SK-N-SH (cell line): ENCODE measurements at regions not wholly inside any gene's neighbourhood (a gene's known extent, or its start where the extent isn't known, plus 50 kb on each side); places are given as distances from the start of the nearest gene placed in this dataset.

Experiments
- CTCF ChIA-PET: fragments of 300-600, 350-600 bp; formaldehyde crosslinking; extraction: SDS; loops from one replicate; lab custom pipeline; 2021; lab: Yijun Ruan, JAX
- POLR2A ChIA-PET: fragments of 350-600 bp; sonication (Branson Sonifier 250); formaldehyde crosslinking; extraction: SDS; loops from one replicate; lab custom pipeline; 2020; ENCODE audit warnings: antibody characterized with exemption, inconsistent platforms; lab: Yijun Ruan, JAX
- DNase-seq: peaks from one replicate; pipeline ENCODE4 v3.0.0; 2012
- H2AFZ ChIP-seq: fragments of 200-600 bp; sonication (generic); 2 replicates; pipeline ENCODE4 v1.8.1; 2016; ENCODE audit warnings: antibody characterized with exemption, mild to moderate bottlenecking, low read depth
- H3F3A ChIP-seq: fragments of 200-600 bp; sonication (generic); replicated peaks from 2 replicates; pipeline ENCODE3; 2016; ENCODE audit warnings: antibody characterized with exemption, mild to moderate bottlenecking; ENCODE audit not compliant: insufficient read depth
- H3K27ac ChIP-seq, 2 experiments: fragments of 200-500 bp in 1 of 2; fragments of 200-600 bp in 1 of 2; sonication (Bioruptor generic) in 1 of 2; sonication (generic), shearing (Covaris generic) in 1 of 2; 2 replicates each; pipeline versions ENCODE4 v1.5.1 to v1.6.1; 2014 to 2016; ENCODE audit warnings: low read depth in 2 of 2, inconsistent platforms in 1 of 2, low read length in 1 of 2, mild to moderate bottlenecking in 1 of 2, mixed read lengths in 1 of 2
- H3K27me3 ChIP-seq: fragments of 200-600 bp; sonication (generic), shearing (Covaris generic); 2 replicates; pipeline ENCODE4 v1.6.1; 2016; ENCODE audit warnings: mixed run types; ENCODE audit not compliant: insufficient read depth
- H3K36me3 ChIP-seq, 2 experiments: fragments of 200-500 bp in 1 of 2; fragments of 200-600 bp in 1 of 2; sonication (Bioruptor generic) in 1 of 2; sonication (generic) in 1 of 2; replicated peaks in 1 of 2; 2 replicates each; pipeline versions ENCODE3 to v1.5.1; 2014 to 2016; ENCODE audit warnings: low read length in 1 of 2, mild to moderate bottlenecking in 1 of 2; ENCODE audit not compliant: insufficient read depth in 2 of 2, control insufficient read depth in 1 of 2
- H3K4me1 ChIP-seq, 2 experiments: fragments of 200-500 bp in 1 of 2; fragments of 200-600 bp in 1 of 2; sonication (Bioruptor generic) in 1 of 2; sonication (generic), shearing (Covaris generic) in 1 of 2; 2 replicates each; pipeline versions ENCODE4 v1.5.1 to v1.6.1; 2014 to 2016; ENCODE audit warnings: low read depth in 1 of 2, low read length in 1 of 2, mixed run types in 1 of 2; ENCODE audit not compliant: insufficient read depth in 2 of 2, control insufficient read depth in 1 of 2
- H3K4me2 ChIP-seq: fragments of 200-600 bp; sonication (generic), shearing (Covaris generic); 2 replicates; pipeline ENCODE4 v1.6.1; 2017; ENCODE audit warnings: mixed run types
- H3K4me3 ChIP-seq, 2 experiments: fragments of 200-500 bp in 1 of 2; fragments of 200-600 bp in 1 of 2; sonication (Bioruptor generic) in 1 of 2; sonication (generic), shearing (Covaris generic) in 1 of 2; 2 replicates each; pipeline versions ENCODE4 v1.5.1 to v1.8.1; 2014 to 2016; ENCODE audit warnings: low read depth in 2 of 2, inconsistent platforms in 1 of 2, low read length in 1 of 2, mild to moderate bottlenecking in 1 of 2, mixed read lengths in 1 of 2, moderate library complexity in 1 of 2
- H3K79me2 ChIP-seq: fragments of 200-600 bp; sonication (generic); 2 replicates; pipeline ENCODE4 v1.8.1; 2017; ENCODE audit warnings: mild to moderate bottlenecking; ENCODE audit not compliant: insufficient read depth
- H3K9ac ChIP-seq: fragments of 200-600 bp; sonication (generic); 2 replicates; pipeline ENCODE4 v1.6.1; 2017; ENCODE audit warnings: mixed run types
- H3K9me2 ChIP-seq: fragments of 200-600 bp; sonication (generic); 2 replicates; pipeline ENCODE4 v1.6.1; 2017; ENCODE audit warnings: mixed run types
- H3K9me3 ChIP-seq: fragments of 200-600 bp; sonication (generic); 2 replicates; pipeline ENCODE4 v1.6.1; 2017; ENCODE audit warnings: mixed run types, mild to moderate bottlenecking, moderate library complexity
- H4K20me1 ChIP-seq: fragments of 200-600 bp; sonication (generic); 2 replicates; pipeline ENCODE4 v1.6.1; 2017; ENCODE audit warnings: mild to moderate bottlenecking, mixed run types; ENCODE audit not compliant: insufficient read depth
- CHD2 ChIP-seq: fragments of 150-350 bp; IDR thresholded peaks from 2 replicates; pipeline ENCODE4 v1.6.1; 2018; ENCODE audit warnings: low read length; ENCODE audit not compliant: partially characterized antibody
- EP300 ChIP-seq, 2 experiments: IDR thresholded peaks; 2 replicates each; pipeline versions ENCODE4 v1.4.0 to v1.6.1; 2012; ENCODE audit warnings: borderline replicate concordance in 1 of 2, low read depth in 1 of 2, low read length in 1 of 2
- FOSL2 ChIP-seq: IDR thresholded peaks from 2 replicates; pipeline ENCODE4 v1.4.0; 2012; ENCODE audit warnings: low read depth, mild to moderate bottlenecking, moderate library complexity, borderline replicate concordance
- FOXJ3 ChIP-seq: sonication (generic); formaldehyde crosslinking; IDR thresholded peaks from 2 replicates; pipeline ENCODE4 v1.5.1; 2020; ENCODE audit warnings: mild to moderate bottlenecking, missing genetic modification reagents
- GABPA ChIP-seq: IDR thresholded peaks from 2 replicates; pipeline ENCODE4 v1.4.0; 2012; ENCODE audit warnings: low read depth, mild to moderate bottlenecking
- GATA2 ChIP-seq: sonication (generic); formaldehyde crosslinking; IDR thresholded peaks from 2 replicates; pipeline ENCODE4 v1.5.0; 2020; ENCODE audit warnings: mild to moderate bottlenecking, missing genetic modification reagents
- JUND ChIP-seq: IDR thresholded peaks from 2 replicates; pipeline ENCODE4 v1.4.0; 2012
- MEF2A ChIP-seq: IDR thresholded peaks from 2 replicates; pipeline ENCODE4 v1.4.0; 2012; ENCODE audit warnings: low read depth, borderline replicate concordance
- NFIC ChIP-seq: IDR thresholded peaks from 2 replicates; pipeline ENCODE4 v1.4.0; 2012; ENCODE audit warnings: borderline replicate concordance
- RCOR1 ChIP-seq: fragments of 150-350 bp; IDR thresholded peaks from 2 replicates; pipeline ENCODE4 v1.6.1; 2017; ENCODE audit warnings: antibody characterized with exemption, low read length
- RFX5 ChIP-seq: IDR thresholded peaks from 2 replicates; pipeline ENCODE4 v1.6.1; 2012; ENCODE audit warnings: mild to moderate bottlenecking, improper control_type of control experiment, low read length
- TAF1 ChIP-seq: IDR thresholded peaks from 2 replicates; pipeline ENCODE4 v1.6.1; 2012; ENCODE audit warnings: low read depth, mild to moderate bottlenecking, low read length, moderate library complexity, borderline replicate concordance
- TCF12 ChIP-seq: IDR thresholded peaks from 2 replicates; pipeline ENCODE4 v1.4.0; 2012
- TEAD4 ChIP-seq: IDR thresholded peaks from 2 replicates; pipeline ENCODE4 v1.4.0; 2012; ENCODE audit warnings: mild to moderate bottlenecking, borderline replicate concordance; ENCODE audit not compliant: insufficient read depth
- WGBS: methylation state at CpG from one replicate; pipeline ENCODE4 v1.1.6; 2017; ENCODE audit warnings: low lambda C conversion rate; 5-methylcytosine and 5-hydroxymethylcytosine counted together
- TF ChIP-seq, protein P1 (sequence below): fragments of 150-350 bp; IDR thresholded peaks from 2 replicates; pipeline ENCODE4 v1.6.1; 2016; ENCODE audit warnings: mild to moderate bottlenecking, low read depth, low read length
- TF ChIP-seq, protein P2 (sequence below): IDR thresholded peaks from 2 replicates; pipeline ENCODE4 v1.6.1; 2012; ENCODE audit warnings: mild to moderate bottlenecking, low read depth, low read length, moderate library complexity
- TF ChIP-seq, protein P3 (sequence below): fragments of 200-600 bp; sonication (generic); IDR thresholded peaks from 2 replicates; pipeline ENCODE4 v1.6.1; 2017; ENCODE audit warnings: antibody characterized with exemption, mild to moderate bottlenecking, moderate library complexity
- TF ChIP-seq, protein P4 (sequence below): IDR thresholded peaks from 2 replicates; pipeline ENCODE4 v1.4.0; 2012; ENCODE audit warnings: low read depth, borderline replicate concordance

DNA sequence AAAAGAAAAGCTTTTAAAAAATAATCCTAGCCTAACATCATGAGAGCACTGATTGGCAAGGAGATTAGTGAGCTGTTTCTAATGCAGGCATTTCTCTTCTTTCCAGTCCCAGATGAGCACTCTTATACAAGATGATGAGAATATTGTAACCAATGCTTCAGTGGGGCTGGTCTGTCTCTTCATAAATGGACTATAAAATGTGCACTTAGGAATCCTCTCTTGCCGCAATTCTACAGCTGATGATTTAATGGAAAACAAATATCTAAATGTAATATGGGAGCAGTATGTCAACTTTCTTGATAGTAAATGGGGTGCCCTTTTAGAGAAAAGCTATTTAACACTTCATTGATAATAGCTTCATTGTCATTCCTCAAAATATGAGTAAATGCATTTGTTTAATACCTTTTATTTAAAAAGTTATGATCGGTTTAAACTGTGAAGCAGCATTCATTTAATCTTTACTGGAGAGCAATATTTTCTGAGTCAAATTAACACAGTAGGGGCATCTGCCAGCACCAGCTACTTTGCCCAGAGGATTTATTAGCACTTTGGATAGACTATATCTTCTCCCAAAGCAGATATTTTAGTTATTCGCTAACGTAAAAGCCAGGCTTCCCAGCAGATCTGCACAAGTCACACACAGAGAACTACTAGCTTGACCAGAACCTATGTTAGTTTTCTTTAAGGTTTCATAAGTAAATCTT is 985.9 kb downstream of the DIPK2A start:
- POLR2A ChIA-PET: no interaction called here
- Histone ChIP-seq H3K4me3 (no peak overlapping the region), H2AFZ (no peak overlapping the region), H3K9me3 (no peaks in the 10 kb centered on the region), H3K9me2 (no peaks in the 10 kb centered on the region), H3K79me2 (no peaks in the 10 kb centered on the region), H4K20me1 (no peaks in the 10 kb centered on the region), H3K4me1 (no peaks in the 10 kb centered on the region)
- TF ChIP-seq CHD2 (no peak), TAF1 (no peak), GATA2 (CRISPR knock-in tag) (no peak), GABPA (no peak), RCOR1 (no peak), TEAD4 (no peak), EP300 (IDR thresholded peaks at IDR 0.05; ENCODE audit: borderline replicate concordance in 1 of 2, low read depth in 1 of 2, low read length in 1 of 2) (no peak), TCF12 (no peak), MEF2A (no peak), JUND (no peak), NFIC (no peak), FOSL2 (no peak)
- TF ChIP-seq, protein P1, sequence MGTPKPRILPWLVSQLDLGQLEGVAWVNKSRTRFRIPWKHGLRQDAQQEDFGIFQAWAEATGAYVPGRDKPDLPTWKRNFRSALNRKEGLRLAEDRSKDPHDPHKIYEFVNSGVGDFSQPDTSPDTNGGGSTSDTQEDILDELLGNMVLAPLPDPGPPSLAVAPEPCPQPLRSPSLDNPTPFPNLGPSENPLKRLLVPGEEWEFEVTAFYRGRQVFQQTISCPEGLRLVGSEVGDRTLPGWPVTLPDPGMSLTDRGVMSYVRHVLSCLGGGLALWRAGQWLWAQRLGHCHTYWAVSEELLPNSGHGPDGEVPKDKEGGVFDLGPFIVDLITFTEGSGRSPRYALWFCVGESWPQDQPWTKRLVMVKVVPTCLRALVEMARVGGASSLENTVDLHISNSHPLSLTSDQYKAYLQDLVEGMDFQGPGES: no peak
- TF ChIP-seq, protein P2, sequence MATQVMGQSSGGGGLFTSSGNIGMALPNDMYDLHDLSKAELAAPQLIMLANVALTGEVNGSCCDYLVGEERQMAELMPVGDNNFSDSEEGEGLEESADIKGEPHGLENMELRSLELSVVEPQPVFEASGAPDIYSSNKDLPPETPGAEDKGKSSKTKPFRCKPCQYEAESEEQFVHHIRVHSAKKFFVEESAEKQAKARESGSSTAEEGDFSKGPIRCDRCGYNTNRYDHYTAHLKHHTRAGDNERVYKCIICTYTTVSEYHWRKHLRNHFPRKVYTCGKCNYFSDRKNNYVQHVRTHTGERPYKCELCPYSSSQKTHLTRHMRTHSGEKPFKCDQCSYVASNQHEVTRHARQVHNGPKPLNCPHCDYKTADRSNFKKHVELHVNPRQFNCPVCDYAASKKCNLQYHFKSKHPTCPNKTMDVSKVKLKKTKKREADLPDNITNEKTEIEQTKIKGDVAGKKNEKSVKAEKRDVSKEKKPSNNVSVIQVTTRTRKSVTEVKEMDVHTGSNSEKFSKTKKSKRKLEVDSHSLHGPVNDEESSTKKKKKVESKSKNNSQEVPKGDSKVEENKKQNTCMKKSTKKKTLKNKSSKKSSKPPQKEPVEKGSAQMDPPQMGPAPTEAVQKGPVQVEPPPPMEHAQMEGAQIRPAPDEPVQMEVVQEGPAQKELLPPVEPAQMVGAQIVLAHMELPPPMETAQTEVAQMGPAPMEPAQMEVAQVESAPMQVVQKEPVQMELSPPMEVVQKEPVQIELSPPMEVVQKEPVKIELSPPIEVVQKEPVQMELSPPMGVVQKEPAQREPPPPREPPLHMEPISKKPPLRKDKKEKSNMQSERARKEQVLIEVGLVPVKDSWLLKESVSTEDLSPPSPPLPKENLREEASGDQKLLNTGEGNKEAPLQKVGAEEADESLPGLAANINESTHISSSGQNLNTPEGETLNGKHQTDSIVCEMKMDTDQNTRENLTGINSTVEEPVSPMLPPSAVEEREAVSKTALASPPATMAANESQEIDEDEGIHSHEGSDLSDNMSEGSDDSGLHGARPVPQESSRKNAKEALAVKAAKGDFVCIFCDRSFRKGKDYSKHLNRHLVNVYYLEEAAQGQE: no peak
- TF ChIP-seq, all 33 proteins: peak for 0
- CTCF ChIA-PET: no interaction called here
- H3F3A ChIP-seq: no peaks in the 10 kb centered on the region
- WGBS: 15% methylated on average over 4 of the region's 4 CpGs
- no peak overlapping the region for H3K27ac ChIP-seq
- H3K27me3 ChIP-seq: no peaks in the 10 kb centered on the region
- DNase-seq: no peak
- no peak overlapping the region for H3K4me2 ChIP-seq
- no peak overlapping the region for H3K9ac ChIP-seq
- no peaks in the 10 kb centered on the region for H3K36me3 ChIP-seq

DNA sequence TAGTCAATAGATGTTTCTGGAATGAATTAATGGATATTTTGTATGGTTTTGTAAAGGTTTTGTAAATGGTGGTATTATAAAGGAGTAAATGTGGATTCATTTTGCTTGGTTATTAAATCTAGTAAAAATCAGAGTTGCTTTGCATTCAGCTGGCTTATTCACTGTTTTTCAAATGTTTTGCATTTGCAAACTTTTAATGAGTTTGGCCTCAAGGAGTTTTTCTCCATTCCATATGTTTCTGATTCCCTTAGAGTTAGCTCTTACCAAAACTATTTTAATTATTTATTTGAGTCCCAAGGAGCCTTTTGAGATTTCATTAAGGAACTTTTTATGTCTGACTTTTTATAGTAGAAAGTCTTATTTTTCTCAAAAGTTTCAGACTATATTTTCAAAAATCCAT is 992.2 kb downstream of the DIPK2A start:
- Histone ChIP-seq H3K79me2 (no peaks in the 10 kb centered on the region), H4K20me1 (no peaks in the 10 kb centered on the region), H3K4me2 (no peak overlapping the region), H2AFZ (no peak overlapping the region), H3K36me3 (no peaks in the 10 kb centered on the region), H3K4me3 (no peak overlapping the region), H3K27me3 (no peaks in the 10 kb centered on the region), H3K9ac (no peak overlapping the region), H3K9me3 (no peaks in the 10 kb centered on the region), H3K4me1 (no peaks in the 10 kb centered on the region), H3F3A (peaks cover 4% of the 10 kb centered on the region), H3K27ac (no peak overlapping the region), H3K9me2 (no peaks in the 10 kb centered on the region)
- CTCF ChIA-PET: no interaction called here
- POLR2A ChIA-PET: no interaction called here
- DNase-seq: no peak
- TF ChIP-seq, protein P1: no peak
- TF ChIP-seq TEAD4 (no peak), RFX5 (no peak), CHD2 (no peak), FOXJ3 (CRISPR knock-in tag) (no peak)
- TF ChIP-seq, protein P3, sequence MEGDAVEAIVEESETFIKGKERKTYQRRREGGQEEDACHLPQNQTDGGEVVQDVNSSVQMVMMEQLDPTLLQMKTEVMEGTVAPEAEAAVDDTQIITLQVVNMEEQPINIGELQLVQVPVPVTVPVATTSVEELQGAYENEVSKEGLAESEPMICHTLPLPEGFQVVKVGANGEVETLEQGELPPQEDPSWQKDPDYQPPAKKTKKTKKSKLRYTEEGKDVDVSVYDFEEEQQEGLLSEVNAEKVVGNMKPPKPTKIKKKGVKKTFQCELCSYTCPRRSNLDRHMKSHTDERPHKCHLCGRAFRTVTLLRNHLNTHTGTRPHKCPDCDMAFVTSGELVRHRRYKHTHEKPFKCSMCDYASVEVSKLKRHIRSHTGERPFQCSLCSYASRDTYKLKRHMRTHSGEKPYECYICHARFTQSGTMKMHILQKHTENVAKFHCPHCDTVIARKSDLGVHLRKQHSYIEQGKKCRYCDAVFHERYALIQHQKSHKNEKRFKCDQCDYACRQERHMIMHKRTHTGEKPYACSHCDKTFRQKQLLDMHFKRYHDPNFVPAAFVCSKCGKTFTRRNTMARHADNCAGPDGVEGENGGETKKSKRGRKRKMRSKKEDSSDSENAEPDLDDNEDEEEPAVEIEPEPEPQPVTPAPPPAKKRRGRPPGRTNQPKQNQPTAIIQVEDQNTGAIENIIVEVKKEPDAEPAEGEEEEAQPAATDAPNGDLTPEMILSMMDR: no peak
- TF ChIP-seq, protein P4, sequence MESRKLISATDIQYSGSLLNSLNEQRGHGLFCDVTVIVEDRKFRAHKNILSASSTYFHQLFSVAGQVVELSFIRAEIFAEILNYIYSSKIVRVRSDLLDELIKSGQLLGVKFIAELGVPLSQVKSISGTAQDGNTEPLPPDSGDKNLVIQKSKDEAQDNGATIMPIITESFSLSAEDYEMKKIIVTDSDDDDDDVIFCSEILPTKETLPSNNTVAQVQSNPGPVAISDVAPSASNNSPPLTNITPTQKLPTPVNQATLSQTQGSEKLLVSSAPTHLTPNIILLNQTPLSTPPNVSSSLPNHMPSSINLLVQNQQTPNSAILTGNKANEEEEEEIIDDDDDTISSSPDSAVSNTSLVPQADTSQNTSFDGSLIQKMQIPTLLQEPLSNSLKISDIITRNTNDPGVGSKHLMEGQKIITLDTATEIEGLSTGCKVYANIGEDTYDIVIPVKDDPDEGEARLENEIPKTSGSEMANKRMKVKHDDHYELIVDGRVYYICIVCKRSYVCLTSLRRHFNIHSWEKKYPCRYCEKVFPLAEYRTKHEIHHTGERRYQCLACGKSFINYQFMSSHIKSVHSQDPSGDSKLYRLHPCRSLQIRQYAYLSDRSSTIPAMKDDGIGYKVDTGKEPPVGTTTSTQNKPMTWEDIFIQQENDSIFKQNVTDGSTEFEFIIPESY: no peak
